T-helper 17 cell (primary cell): ENCODE measurements at regions not wholly inside any gene's neighbourhood (a gene's known extent, or its start where the extent isn't known, plus 50 kb on each side); places are given as distances from the start of the nearest gene placed in this dataset.

Experiments used
- ATAC-seq: fragments of 150-1000 bp; cut with Tn5 transposase; 2 replicates; pipeline ENCODE4 v1.10.0; 2021; ENCODE audit warnings: mild to moderate bottlenecking, moderate library complexity
- DNase-seq, 3 donors: peaks; one replicate each; pipeline versions ENCODE4 v3.0.0 to v3.0.0-alpha.2; 2020 to 2021
- H3K9me3 ChIP-seq: one replicate; pipeline ENCODE4 v1.7.0; 2013; ENCODE audit warnings: low read length, mild to moderate bottlenecking; ENCODE audit not compliant: control insufficient read depth, poor library complexity, severe bottlenecking
- H3K27ac Mint-ChIP-seq: one replicate; pipeline ENCODE4 v1.8.0; 2022; ENCODE audit warnings: mild to moderate bottlenecking, moderate library complexity, mixed read lengths
- H3K27me3 Mint-ChIP-seq: one replicate; pipeline ENCODE4 v1.8.0; 2022; ENCODE audit warnings: mixed read lengths
- H3K36me3 Mint-ChIP-seq: one replicate; pipeline ENCODE4 v1.8.0; 2022; ENCODE audit warnings: low read depth, mixed read lengths
- H3K4me1 Mint-ChIP-seq: one replicate; pipeline ENCODE4 v1.8.0; 2022; ENCODE audit warnings: mild to moderate bottlenecking, mixed read lengths
- H3K4me3 Mint-ChIP-seq: one replicate; pipeline ENCODE4 v1.8.0; 2022; ENCODE audit warnings: mild to moderate bottlenecking, moderate library complexity, mixed read lengths

DNA sequence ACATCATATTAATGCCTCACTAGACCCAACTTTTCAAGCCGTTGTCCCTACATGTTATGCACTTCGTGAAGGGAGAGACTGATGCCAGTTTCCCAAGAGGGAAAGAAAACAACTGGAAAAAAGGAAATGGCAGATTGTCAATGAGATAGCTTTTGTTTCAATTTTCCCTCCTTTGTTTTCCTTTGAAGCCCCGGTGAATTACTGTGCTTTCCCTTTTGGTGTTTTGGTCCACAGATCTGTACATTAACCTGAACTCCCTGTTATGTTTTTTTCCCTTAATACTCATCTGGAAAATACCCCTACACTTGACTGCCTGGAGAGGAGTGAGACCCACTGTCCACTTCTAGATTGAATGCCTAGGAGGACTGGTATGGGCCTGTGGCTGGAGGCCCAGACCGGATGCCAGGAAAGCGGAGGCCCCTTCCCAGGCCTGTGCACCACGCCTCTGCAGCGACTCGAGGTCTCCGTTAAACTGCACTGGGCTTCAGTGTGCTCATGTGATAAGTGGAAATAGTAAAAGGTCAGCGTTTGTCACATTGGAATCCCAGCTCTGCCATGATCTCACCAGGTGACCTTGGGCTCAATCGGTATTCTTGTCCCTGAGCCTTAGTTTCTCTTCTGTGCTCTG, 106.4 kb downstream of the GATA6 start:
- H3K27me3 Mint-ChIP-seq = no peaks in the 10 kb centered on the region
- H3K36me3 Mint-ChIP-seq = no peaks in the 10 kb centered on the region
- no peak overlapping the region for H3K4me3 Mint-ChIP-seq
- ATAC-seq (no peak), DNase-seq (no peak)
- no peaks in the 10 kb centered on the region for H3K4me1 Mint-ChIP-seq
- no peaks in the 10 kb centered on the region for H3K9me3 ChIP-seq
- no peak overlapping the region for H3K27ac Mint-ChIP-seq

GRCh38 chr18:22273101-22274039, 104.0 kb downstream of the GATA6 start:
- Mint-ChIP-seq H3K4me1 (no peaks in the 10 kb centered on the region), H3K27ac (no peak overlapping the region), H3K27me3 (no peaks in the 10 kb centered on the region), H3K4me3 (no peak overlapping the region), H3K36me3 (no peaks in the 10 kb centered on the region)
- ATAC-seq = no peak
- H3K9me3 ChIP-seq = no peaks in the 10 kb centered on the region
- no peak for DNase-seq

GRCh38 chr18:22272242-22272641, 102.9 kb downstream of the GATA6 start:
- H3K9me3 ChIP-seq = no peaks in the 10 kb centered on the region
- no peak for ATAC-seq
- Mint-ChIP-seq H3K4me1 (no peaks in the 10 kb centered on the region), H3K4me3 (no peak overlapping the region), H3K27ac (no peak overlapping the region), H3K36me3 (no peaks in the 10 kb centered on the region), H3K27me3 (no peaks in the 10 kb centered on the region)
- no peak for DNase-seq

- no peak for DNase-seq
- ATAC-seq = no peak
- no peaks in the 10 kb centered on the region for H3K36me3 Mint-ChIP-seq
- H3K9me3 ChIP-seq = no peaks in the 10 kb centered on the region
- H3K27ac Mint-ChIP-seq = no peak overlapping the region
- H3K4me3 Mint-ChIP-seq = no peak overlapping the region
- H3K27me3 Mint-ChIP-seq = no peaks in the 10 kb centered on the region
- H3K4me1 Mint-ChIP-seq = no peaks in the 10 kb centered on the region
Observed at GRCh38 chr18:22271030-22271429, 101.6 kb downstream of the GATA6 start.

GRCh38 chr18:22268641-22269128, 99.3 kb downstream of the GATA6 start:
- no peak overlapping the region for H3K27ac Mint-ChIP-seq
- no peaks in the 10 kb centered on the region for H3K36me3 Mint-ChIP-seq
- ATAC-seq = no peak
- DNase-seq = no peak
- no peak overlapping the region for H3K4me3 Mint-ChIP-seq
- H3K4me1 Mint-ChIP-seq = no peaks in the 10 kb centered on the region
- no peaks in the 10 kb centered on the region for H3K9me3 ChIP-seq
- no peaks in the 10 kb centered on the region for H3K27me3 Mint-ChIP-seq

- H3K9me3 ChIP-seq = no peaks in the 10 kb centered on the region
- Mint-ChIP-seq H3K36me3 (no peaks in the 10 kb centered on the region), H3K4me1 (no peaks in the 10 kb centered on the region), H3K27ac (no peak overlapping the region), H3K27me3 (no peaks in the 10 kb centered on the region), H3K4me3 (no peak overlapping the region)
- DNase-seq (no peak), ATAC-seq (no peak)
Observed at GRCh38 chr18:22267697-22268096, 98.3 kb downstream of the GATA6 start.

DNA sequence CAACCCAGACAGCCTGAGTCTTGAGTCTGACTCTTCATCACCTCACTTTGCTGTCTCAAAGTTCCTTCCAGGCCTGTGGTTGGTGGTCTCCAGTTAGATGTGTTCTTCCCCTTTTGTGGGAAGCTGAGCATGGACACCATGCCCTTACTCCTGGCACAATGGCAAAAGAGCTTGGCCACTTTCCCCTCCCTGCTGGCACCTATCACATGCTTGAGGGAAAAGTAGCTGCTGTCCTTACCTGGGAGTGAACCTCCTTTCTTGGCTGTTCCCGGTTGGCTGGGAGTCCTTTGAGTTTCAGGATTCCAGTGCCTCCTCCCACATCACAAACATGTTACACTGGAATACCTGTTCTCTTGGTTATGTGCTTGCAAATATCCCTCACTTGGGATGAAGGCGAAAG, 97.8 kb downstream of the GATA6 start:
- Mint-ChIP-seq H3K4me1 (no peaks in the 10 kb centered on the region), H3K27me3 (no peaks in the 10 kb centered on the region), H3K27ac (no peak overlapping the region), H3K4me3 (no peak overlapping the region), H3K36me3 (no peaks in the 10 kb centered on the region)
- no peaks in the 10 kb centered on the region for H3K9me3 ChIP-seq
- no peak for ATAC-seq
- DNase-seq = no peak

DNA sequence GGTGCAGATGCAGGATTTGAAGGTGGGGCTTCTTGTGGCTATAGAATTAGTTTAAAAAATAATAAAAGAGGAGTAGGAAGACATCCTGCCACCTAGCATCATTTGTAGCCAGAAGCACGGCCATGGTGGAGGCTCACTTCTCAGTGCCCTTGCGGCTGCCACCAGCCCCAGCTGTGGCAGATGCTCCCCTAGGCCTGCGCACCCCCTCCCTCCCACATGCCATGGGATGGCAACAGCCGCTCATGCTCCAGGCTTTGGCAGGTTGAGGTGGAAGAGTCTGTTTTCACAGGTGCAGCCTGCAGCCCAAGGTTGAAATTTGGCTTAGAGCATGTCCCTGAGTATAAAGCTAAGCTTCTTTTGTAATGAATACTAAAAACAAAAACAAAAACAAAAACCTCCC, 96.4 kb downstream of the GATA6 start:
- DNase-seq (no peak), ATAC-seq (no peak)
- H3K27ac Mint-ChIP-seq = no peak overlapping the region
- H3K27me3 Mint-ChIP-seq = no peaks in the 10 kb centered on the region
- no peaks in the 10 kb centered on the region for H3K4me1 Mint-ChIP-seq
- H3K36me3 Mint-ChIP-seq = no peaks in the 10 kb centered on the region
- no peaks in the 10 kb centered on the region for H3K9me3 ChIP-seq
- H3K4me3 Mint-ChIP-seq = no peak overlapping the region

- ATAC-seq (no peak), DNase-seq (no peak)
- no peak overlapping the region for H3K27ac Mint-ChIP-seq
- no peaks in the 10 kb centered on the region for H3K9me3 ChIP-seq
- H3K27me3 Mint-ChIP-seq = no peaks in the 10 kb centered on the region
- no peak overlapping the region for H3K4me3 Mint-ChIP-seq
- no peaks in the 10 kb centered on the region for H3K36me3 Mint-ChIP-seq
- no peaks in the 10 kb centered on the region for H3K4me1 Mint-ChIP-seq
Observed at GRCh38 chr18:22260208-22260820, 90.9 kb downstream of the GATA6 start.

- Mint-ChIP-seq H3K27me3 (no peaks in the 10 kb centered on the region), H3K4me1 (no peaks in the 10 kb centered on the region), H3K36me3 (no peaks in the 10 kb centered on the region), H3K27ac (no peak overlapping the region), H3K4me3 (no peak overlapping the region)
- no peak for DNase-seq
- no peak for ATAC-seq
- no peaks in the 10 kb centered on the region for H3K9me3 ChIP-seq
Observed at GRCh38 chr18:22257022-22257543, 87.7 kb downstream of the GATA6 start.

DNA sequence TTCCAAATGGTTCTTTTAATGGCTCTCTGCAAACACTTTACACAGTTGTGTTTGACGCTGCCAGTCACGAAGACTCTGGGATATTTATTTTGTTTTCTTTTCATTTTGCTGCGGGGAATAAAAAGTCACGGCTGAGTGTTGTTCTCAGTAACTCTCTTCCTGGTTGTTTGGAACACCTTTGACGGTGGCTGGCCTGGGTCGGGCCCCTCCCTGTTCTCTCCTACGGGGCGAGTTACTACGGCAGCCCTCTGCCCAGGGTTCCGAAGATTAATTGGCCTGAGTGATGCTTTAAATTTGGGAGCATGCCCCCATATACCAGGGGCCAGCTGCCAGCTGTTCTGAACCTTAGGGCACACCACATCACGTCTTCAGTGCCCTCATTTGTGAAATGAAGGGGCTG, 84.7 kb downstream of the GATA6 start:
- H3K27me3 Mint-ChIP-seq = no peaks in the 10 kb centered on the region
- H3K9me3 ChIP-seq = no peaks in the 10 kb centered on the region
- no peak overlapping the region for H3K27ac Mint-ChIP-seq
- DNase-seq (no peak), ATAC-seq (no peak)
- H3K36me3 Mint-ChIP-seq = no peaks in the 10 kb centered on the region
- H3K4me3 Mint-ChIP-seq = no peak overlapping the region
- no peaks in the 10 kb centered on the region for H3K4me1 Mint-ChIP-seq

- Mint-ChIP-seq H3K27me3 (no peaks in the 10 kb centered on the region), H3K36me3 (no peaks in the 10 kb centered on the region), H3K27ac (no peak overlapping the region), H3K4me3 (no peak overlapping the region), H3K4me1 (no peaks in the 10 kb centered on the region)
- no peaks in the 10 kb centered on the region for H3K9me3 ChIP-seq
- DNase-seq = no peak
- no peak for ATAC-seq
Observed at GRCh38 chr18:22253676-22254075, 84.3 kb downstream of the GATA6 start.

DNA sequence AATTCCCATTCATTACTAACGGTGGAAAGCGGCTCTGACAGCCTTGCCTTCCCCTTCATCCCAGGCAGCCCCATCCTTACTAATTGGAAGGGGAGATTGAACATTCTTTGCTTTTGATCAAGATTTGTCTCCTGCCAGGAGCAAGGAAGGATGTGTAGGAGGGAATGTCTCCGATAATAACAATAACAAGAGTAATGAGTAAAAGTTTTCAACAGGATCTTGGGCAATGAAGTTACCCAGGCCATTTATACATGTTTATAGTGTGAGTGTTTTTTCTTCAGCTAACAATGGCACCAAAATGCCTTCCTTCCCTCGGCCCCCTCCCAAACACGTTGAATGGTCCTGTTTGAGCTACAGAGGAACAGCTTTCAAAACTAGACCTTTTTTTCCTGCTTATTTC, 83.8 kb downstream of the GATA6 start:
- DNase-seq (no peak), ATAC-seq (no peak)
- H3K9me3 ChIP-seq = no peaks in the 10 kb centered on the region
- Mint-ChIP-seq H3K4me1 (no peaks in the 10 kb centered on the region), H3K36me3 (no peaks in the 10 kb centered on the region), H3K27ac (no peak overlapping the region), H3K27me3 (no peaks in the 10 kb centered on the region), H3K4me3 (no peak overlapping the region)
